ENCODE measurements at regions not wholly inside any gene's neighbourhood (a gene's known extent, or its start where the extent isn't known, plus 50 kb on each side); places are given as distances from the start of the nearest gene placed in this dataset.

DNA sequence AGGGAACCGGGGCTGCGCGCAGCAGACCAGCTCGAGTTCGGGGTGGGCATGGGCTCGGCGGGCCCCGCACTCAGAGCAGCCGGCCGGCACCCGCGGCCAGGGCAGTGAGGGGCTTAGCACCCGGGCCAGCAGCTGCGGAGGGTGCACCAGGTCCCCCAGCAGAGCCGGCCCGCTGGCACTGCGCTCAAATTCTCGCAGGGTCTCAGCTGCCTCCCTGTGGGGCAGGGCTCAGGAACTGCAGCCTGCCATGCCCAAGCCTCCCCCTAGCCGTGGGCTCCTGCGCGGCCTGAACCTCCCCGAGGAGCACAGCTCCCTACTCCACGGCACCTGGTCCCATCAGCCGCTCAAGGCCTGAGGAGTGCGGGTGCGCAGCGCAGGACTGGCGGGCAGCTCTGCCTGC is 172.9 kb upstream of the SLC30A5 start:
- TF ChIP-seq POLR2A (IDR thresholded peaks at IDR 0.05; ENCODE audit: low read length) (no peak), GATA1 (IDR thresholded peaks at IDR 0.05; ENCODE audit: low read depth, low read length) (no peak)
